Thyroid gland (tissue), 4 donors: ENCODE measurements at regions not wholly inside any gene's neighbourhood (a gene's known extent, or its start where the extent isn't known, plus 50 kb on each side); places are given as distances from the start of the nearest gene placed in this dataset.

ENCODE experiments used
- DNase-seq, 2 donors: peaks; one replicate each; pipeline ENCODE4 v3.0.0-alpha.2; 2019
- H3K27ac ChIP-seq, 3 donors: fragments of 200-600 bp; sonication (generic); 1 replicate in 2 of 3; 2 replicates in 1 of 3; pipeline ENCODE4 v1.5.1; 2016 to 2019; ENCODE audit warnings: mild to moderate bottlenecking in 1 of 3, moderate library complexity in 1 of 3
- H3K27me3 ChIP-seq: fragments of 200-600 bp; sonication (generic); one replicate; pipeline ENCODE4 v1.5.1; 2019
- H3K36me3 ChIP-seq, 2 donors: fragments of 200-600 bp; sonication (generic); one replicate each; pipeline ENCODE4 v1.5.1; 2016 to 2019
- H3K4me1 ChIP-seq, 2 donors: fragments of 200-600 bp; sonication (generic); one replicate each; pipeline ENCODE4 v1.5.1; 2017 to 2019
- H3K4me3 ChIP-seq, 3 donors: fragments of 200-600 bp; sonication (generic); replicated peaks in 1 of 3; 1 replicate in 2 of 3; 2 replicates in 1 of 3; pipeline ENCODE4 v1.5.1; 2016; ENCODE audit warnings: mild to moderate bottlenecking in 1 of 3
- H3K9me3 ChIP-seq: fragments of 200-600 bp; sonication (generic); one replicate; pipeline ENCODE4 v1.5.1; 2017
- POLR2A ChIP-seq, 2 donors: fragments of 450-650 bp; IDR thresholded peaks; one replicate each; pipeline ENCODE4 v1.6.1; 2017; ENCODE audit warnings: antibody characterized with exemption in 2 of 2, mild to moderate bottlenecking in 2 of 2, moderate library complexity in 1 of 2
- WGBS, 2 donors: methylation state at CpG; one replicate each; pipeline ENCODE4 v1.1.5; 2017; 5-methylcytosine and 5-hydroxymethylcytosine counted together
- intact Hi-C: fragments of 100-400 bp; cut with DNase I; formaldehyde crosslinking; loops from one replicate; pipeline ENCODE4 v1.15.1; 2023
- TF ChIP-seq, protein P1 (sequence below), 6 experiments: fragments of 200-600 bp in 3 of 6; fragments of 450-650 bp in 3 of 6; sonication (generic) in 3 of 6; IDR thresholded peaks; one replicate each; pipeline ENCODE4 v1.5.1; 2016 to 2019; ENCODE audit warnings: antibody characterized with exemption in 6 of 6, mild to moderate bottlenecking in 2 of 6, inconsistent platforms in 1 of 6, moderate library complexity in 1 of 6

DNA sequence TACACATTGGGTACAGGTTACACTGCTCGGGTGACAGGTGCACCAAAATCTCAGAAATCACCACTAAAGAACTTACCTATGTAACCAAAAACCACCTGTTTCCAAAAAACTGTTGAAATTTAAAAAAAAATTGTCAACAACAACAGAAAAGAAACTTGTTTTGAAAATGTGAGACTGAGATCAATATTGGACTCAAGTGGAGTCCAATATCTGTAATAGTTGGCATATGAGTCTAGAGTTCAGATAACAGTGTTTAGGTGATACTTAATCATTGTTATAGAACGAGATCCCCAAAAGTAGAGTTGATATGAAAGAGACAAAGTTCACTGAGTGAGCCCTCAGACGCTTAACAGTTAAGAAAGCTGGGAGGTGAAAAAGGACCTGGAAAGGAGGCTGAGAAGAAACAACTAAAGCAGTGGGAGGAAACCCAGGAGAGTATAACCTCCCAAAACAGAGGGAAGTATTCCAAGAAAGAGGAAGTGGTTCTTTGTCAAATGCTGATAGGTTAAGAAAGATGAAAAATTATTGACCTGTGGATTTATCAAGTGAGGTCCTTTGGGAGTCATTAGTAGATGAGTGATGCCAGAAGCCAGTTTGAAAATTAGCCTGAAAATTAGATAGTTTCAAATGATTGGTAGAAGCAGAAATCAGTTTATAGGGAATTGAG is 388.6 kb upstream of the DPH6 start:
- Histone ChIP-seq H3K9me3 (no peaks in the 10 kb centered on the region), H3K4me3 (no peak overlapping the region), H3K4me1 (no peaks in the 10 kb centered on the region), H3K36me3 (no peaks in the 10 kb centered on the region), H3K27ac (no peak overlapping the region), H3K27me3 (no peaks in the 10 kb centered on the region)
- no peak for TF ChIP-seq POLR2A (IDR thresholded peaks at IDR 0.05)
- TF ChIP-seq, protein P1, sequence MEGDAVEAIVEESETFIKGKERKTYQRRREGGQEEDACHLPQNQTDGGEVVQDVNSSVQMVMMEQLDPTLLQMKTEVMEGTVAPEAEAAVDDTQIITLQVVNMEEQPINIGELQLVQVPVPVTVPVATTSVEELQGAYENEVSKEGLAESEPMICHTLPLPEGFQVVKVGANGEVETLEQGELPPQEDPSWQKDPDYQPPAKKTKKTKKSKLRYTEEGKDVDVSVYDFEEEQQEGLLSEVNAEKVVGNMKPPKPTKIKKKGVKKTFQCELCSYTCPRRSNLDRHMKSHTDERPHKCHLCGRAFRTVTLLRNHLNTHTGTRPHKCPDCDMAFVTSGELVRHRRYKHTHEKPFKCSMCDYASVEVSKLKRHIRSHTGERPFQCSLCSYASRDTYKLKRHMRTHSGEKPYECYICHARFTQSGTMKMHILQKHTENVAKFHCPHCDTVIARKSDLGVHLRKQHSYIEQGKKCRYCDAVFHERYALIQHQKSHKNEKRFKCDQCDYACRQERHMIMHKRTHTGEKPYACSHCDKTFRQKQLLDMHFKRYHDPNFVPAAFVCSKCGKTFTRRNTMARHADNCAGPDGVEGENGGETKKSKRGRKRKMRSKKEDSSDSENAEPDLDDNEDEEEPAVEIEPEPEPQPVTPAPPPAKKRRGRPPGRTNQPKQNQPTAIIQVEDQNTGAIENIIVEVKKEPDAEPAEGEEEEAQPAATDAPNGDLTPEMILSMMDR (IDR thresholded peaks at IDR 0.05): no peak
- WGBS, 2 donors: 88 to 95% methylated on average over 3 of the region's 3 CpGs
- DNase-seq: no peak
- intact Hi-C loops: no loop called here

DNA sequence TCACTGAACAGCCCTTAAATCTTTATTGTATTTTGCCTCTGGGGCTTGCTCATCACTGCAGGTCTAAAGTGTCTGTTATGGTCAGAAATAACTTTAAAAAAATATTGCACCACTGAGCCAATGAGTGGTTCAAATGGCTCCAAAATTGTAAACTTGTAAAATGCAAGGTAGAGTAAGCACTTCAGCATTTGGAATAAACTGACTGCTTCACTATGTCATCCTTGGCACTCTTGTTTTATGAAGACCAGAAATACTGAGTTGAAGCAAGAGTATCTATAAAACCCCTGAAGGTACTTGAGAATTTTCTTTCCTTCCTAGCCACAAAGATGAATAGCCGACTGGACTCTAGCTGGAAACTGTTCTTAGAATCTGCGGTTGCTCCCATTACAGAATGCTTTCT is 390.3 kb upstream of the DPH6 start:
- 95 to 96% methylated on average over 2 of the region's 2 CpGs for WGBS, 2 donors
- Histone ChIP-seq H3K9me3 (no peaks in the 10 kb centered on the region), H3K36me3 (no peaks in the 10 kb centered on the region), H3K27me3 (no peaks in the 10 kb centered on the region), H3K27ac (no peak overlapping the region), H3K4me3 (no peak overlapping the region), H3K4me1 (no peaks in the 10 kb centered on the region)
- TF ChIP-seq POLR2A (IDR thresholded peaks at IDR 0.05): no peak
- TF ChIP-seq, protein P1 (IDR thresholded peaks at IDR 0.05): no peak
- no peak for DNase-seq
- intact Hi-C loops: no loop called here

DNA sequence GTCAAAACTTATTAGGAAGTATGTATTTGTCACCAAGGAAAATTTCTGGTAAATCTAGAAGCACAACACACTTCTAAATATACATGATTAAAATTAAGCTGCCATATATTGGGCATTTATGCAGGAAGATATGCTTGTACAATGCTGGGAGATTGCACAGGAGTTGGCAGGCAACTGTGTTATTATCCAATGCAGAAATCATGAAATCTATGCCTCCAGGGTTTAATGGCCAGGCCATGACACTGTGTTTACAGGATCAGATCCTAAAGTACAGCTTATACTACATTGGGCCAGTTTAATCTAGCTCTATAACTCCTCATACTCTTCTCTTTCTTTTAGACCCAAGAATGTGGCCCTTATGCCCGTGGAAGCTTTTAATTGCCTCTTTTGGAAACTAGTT is 391.4 kb upstream of the DPH6 start:
- TF ChIP-seq POLR2A (IDR thresholded peaks at IDR 0.05): no peak
- TF ChIP-seq, protein P1 (IDR thresholded peaks at IDR 0.05): no peak
- intact Hi-C loops: no loop called here
- 87% methylated on average over 1 of the region's 1 CpG for WGBS, 2 donors

GRCh38 chr15:35944945-35945585 is 399.1 kb upstream of the DPH6 start:
- Histone ChIP-seq H3K36me3 (no peaks in the 10 kb centered on the region), H3K9me3 (no peaks in the 10 kb centered on the region), H3K27ac (no peak overlapping the region), H3K4me1 (no peaks in the 10 kb centered on the region), H3K4me3 (no peak overlapping the region), H3K27me3 (no peaks in the 10 kb centered on the region)
- DNase-seq: no peak
- 80 to 83% methylated on average over 8 of the region's 8 CpGs for whole genome bisulfite sequencing, 2 donors
- intact Hi-C loops: no loop called here
- TF ChIP-seq, protein P1 (IDR thresholded peaks at IDR 0.05): no peak
- TF ChIP-seq POLR2A (IDR thresholded peaks at IDR 0.05): no peak

More for the DNA sequence above, 391.4 kb upstream of the DPH6 start:
- no peak for DNase-seq
- H3K27me3 ChIP-seq: no peaks in the 10 kb centered on the region
- H3K36me3 ChIP-seq: no peaks in the 10 kb centered on the region
- H3K27ac ChIP-seq: no peak overlapping the region
- no peak overlapping the region for H3K4me3 ChIP-seq
- H3K4me1 ChIP-seq: no peaks in the 10 kb centered on the region
- H3K9me3 ChIP-seq: no peaks in the 10 kb centered on the region

- Histone ChIP-seq H3K9me3 (no peaks in the 10 kb centered on the region), H3K36me3 (no peaks in the 10 kb centered on the region), H3K27ac (no peak overlapping the region), H3K4me1 (no peaks in the 10 kb centered on the region), H3K4me3 (no peak overlapping the region), H3K27me3 (no peaks in the 10 kb centered on the region)
- intact Hi-C loops: no loop called here
- WGBS, 2 donors: 66 to 82% methylated on average over 3 of the region's 3 CpGs
- TF ChIP-seq POLR2A (IDR thresholded peaks at IDR 0.05): no peak
- TF ChIP-seq, protein P1 (IDR thresholded peaks at IDR 0.05): no peak
- no peak for DNase-seq
Observed at GRCh38 chr15:35953424-35953823, 407.5 kb upstream of the DPH6 start.
